GM19463 (cell line): ENCODE measurements at regions not wholly inside any gene's neighbourhood (a gene's known extent, or its start where the extent isn't known, plus 50 kb on each side); places are given as distances from the start of the nearest gene placed in this dataset.
"Not testable (repeated sequence)": the region's sequence is repeated elsewhere in the genome, so short reads cannot be mapped to it uniquely, and the experiment has no call there.

Experiments used
- ATAC-seq: cut with Tn5 transposase; IDR thresholded peaks from one replicate; pipeline ENCODE4 v1.9.1; 2021; ENCODE audit warnings: mild to moderate bottlenecking, moderate library complexity; ENCODE audit not compliant: unreplicated experiment

DNA sequence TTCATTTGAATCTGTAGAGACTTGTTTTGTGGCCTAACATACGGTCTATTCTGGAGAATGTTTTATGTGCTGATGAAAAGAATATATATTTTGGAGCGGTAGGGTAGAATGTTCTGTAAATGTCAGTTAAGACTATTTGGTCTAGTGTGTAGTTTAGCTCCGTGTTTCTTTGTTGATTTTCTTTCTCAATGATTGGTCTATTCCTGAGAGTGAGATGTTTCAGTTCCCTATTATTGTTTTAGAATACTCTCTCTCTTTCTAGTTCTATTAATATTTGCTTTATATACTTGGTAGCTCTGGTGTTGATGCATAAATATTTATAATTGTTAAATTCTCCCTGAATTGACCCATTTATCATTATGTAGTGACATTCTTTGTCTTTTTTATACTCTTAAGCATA is 236.5 kb downstream of the GLUD2 start:
- ATAC-seq, result no peak

DNA sequence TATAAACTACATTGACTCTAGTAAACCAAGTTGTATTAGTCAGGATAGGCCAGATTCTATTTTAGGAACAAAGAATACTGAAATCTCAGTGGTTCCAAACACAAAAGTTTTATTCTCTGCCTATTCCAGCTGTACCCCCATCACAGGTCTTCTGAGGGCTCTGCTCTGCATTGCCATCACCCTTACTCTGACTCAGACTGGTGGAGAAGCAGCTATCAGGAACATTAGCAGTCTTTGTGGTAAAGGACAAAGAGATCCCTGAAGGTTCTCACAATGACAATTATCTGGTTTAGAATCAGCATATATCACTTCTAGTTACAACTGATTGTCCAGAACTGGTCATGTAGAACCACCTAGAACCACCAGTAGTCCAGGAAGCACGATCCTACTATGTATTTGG is 251.1 kb downstream of the GLUD2 start:
- no peak for ATAC-seq

DNA sequence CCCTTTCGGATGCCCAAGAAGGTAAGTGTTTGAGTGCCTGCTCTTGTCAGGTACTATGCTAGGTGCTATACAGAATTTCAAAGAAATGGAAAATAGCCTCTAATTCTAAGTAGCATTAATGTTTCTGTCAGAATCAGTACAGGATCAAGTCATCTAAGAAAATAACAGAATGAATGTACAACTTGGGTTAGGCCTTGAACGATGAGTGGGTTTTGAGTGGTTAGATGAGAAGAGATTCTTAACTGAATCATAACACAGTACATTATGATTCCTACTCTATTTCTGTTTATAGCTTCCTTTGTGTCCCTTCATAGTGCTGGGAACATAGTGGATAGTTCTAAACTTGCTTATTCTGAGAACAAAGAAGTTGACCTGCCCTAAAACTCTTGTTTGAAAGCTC is 253.9 kb downstream of the GLUD2 start:
- no peak for ATAC-seq

DNA sequence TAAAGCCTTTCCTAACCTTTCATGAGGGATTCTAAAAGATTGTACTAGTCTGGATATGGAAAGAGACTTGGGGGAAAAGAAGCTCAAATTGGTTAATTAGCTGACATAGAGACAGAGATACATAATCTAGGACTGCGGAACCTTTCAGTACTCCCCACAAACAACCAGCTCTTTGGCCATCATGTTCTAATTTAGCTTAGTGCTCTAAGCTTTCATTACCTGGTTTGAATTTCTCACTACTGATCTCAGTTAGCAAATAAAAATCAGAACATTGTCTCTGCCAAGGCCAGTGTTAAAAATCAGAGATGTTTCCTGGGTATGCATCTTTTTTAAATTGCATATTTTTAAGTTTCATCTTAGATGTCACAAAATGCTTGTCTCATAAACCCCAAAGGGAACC is 254.4 kb downstream of the GLUD2 start:
- no peak for ATAC-seq

DNA sequence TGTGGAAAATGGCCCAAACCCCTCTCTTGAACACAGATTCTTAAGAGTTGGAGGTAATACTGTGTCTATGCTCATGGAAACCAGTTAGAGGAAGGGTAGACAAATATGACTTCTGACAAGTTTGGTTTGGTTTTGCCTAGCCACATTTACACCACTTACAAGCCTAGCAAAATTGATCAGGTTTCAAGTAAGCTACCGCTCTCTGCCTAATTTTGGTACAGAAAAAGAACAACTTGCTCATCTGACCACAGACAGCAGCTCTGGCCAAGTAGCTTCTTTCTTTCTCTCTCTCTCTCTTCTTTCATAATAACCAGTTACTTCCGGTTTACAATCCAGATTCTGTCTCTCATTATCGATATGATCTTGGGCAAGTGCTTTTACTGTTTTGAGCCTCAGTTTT is 260.0 kb downstream of the GLUD2 start:
- ATAC-seq, result peak; percentile 62

DNA sequence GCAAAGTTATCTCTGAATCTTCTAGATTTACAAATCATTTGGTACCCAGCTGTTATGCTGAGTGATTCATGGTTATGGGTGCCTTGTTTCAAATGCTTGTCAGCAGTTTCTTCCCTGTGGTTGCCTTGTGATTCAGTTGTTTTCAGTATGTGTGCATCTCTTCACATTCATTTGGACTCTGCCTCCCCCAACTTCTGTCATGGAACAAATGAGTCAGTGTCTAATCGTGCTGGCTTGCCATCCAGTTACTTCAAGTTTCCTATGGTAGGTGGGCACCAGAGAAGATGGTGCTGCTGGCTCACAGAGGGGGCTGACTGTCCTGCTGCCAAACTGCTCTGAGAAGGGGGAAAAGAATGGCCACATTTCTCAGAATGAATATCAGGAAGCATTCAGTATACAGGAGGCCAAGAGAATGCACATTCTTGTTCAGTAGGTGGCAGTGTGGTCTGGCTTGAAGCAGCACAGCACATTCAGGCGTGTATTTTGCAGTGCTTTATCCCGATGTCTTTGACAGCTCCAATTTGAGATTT is 260.9 kb downstream of the GLUD2 start:
- ATAC-seq, result peak; percentile 65

DNA sequence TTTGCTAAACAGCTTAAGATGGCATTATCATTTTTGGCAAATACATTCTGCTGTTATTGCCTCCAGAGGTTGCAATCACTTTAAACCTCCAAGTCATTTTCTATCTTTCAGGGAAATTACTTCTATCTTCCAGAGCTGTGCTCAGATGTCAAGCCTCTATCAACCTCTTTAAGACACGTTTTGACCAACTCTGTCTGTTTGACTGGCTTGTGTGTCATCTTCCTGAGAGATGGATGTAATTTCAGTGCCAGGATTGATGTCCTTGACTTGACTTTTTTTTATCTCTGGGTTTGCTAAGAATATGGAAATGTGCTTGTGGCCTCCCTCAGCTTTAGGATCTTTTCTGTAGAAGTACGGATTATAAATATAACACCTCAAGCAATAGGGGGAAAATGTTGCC is 263.4 kb downstream of the GLUD2 start:
- ATAC-seq, result no peak

DNA sequence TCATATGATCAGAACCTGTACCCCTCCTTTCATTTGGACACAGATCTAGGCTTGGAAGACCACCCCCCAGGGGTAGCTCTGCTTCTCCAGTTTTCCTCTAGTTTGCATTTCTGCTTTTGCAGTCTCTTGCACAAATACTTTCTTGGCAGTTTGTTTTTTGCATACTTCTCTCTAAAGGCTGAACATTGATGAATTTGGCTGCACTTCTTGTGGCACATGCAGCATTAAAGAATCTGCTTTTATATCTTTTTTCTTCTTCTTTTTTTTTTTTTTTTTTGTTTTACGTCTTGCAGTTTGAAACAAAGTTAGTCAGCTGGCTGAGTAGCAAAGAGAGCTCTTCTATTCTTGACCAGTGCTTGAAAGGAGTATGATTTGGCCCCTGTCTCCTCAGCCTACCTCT is 273.0 kb downstream of the GLUD2 start:
- no peak for ATAC-seq

DNA sequence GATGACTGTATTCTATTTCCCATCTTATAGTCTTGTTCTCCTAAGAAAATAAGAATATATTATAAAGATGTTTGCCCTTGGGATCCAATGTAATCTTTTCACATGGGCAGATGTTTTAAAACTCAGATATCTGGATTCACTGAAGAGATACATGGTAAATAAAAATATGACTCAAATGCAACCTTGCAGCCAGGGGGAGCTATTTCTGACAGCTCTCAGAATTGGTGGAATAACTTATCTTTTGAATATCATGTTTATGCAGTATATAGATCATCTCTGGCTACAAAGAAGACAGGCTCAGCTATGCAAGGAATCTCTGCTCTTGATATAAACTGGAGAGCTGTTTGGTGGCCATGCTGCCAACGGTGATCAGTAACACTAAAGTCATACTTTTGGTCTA is 274.7 kb downstream of the GLUD2 start:
- ATAC-seq, result no peak

DNA sequence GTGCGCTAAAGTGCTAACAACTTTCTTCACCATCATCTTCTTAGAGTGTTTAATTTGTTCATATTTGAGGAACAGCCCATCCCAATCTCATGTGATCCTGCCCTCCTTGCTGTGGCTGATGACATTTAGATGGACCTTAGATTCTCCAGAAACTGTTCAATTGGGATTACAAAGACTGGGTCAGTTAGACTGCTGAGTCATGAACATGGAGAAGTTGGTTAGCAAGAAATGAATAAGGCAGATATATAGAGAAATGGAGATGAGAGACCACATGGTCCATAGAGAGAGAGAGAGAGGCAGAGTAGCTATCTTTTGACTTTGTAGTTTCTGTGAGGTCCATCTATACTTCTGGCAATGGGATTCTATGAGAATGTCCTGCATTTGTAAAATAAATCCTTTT is 275.9 kb downstream of the GLUD2 start:
- ATAC-seq, result no peak

DNA sequence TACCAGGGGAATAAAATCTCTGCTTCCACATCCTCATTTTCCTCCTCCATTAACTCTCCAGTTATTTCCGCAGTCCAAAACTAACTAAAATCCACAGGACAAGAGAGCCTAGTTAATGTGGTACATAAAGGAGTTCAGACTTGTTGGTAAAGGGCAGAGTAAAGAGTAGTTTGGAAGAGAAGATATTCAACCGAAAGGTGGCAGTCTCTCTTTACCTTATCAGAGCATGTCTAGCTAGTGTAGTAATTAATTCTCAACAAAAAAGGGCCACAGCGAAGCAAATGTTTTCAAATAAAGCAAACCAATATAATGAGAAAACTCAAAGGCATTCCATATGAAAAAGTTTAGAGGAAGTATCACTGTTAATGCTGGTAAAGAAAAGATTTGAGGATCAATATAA is 286.5 kb downstream of the GLUD2 start:
- no peak for ATAC-seq

DNA sequence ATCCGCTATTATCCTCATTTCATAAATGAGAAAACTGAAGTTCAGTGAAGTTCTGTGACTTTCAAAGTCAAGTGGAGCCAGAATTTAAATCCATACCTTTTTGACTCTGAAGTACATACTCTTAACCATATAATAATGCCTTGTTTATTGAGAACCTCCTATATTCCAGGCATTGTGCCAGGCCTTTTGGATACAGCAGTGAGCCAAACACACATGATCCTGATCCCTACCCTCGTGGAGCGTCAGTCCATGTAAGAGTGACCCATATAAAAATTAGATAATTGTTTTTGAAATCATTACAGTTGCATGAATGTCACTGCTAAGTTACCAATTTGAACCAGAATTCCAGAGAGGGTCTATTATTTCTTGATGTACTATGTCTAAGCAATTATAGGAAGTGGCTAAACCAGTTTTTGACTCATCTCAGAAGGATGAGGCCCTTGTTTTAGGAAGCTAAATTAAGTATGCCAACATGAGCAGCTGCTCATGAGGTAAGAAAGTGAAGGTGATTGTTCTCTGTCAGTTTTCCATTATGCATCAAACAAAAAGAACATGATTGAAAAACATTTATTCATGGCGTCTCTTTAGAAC is 289.5 kb downstream of the GLUD2 start:
- ATAC-seq, result no peak

DNA sequence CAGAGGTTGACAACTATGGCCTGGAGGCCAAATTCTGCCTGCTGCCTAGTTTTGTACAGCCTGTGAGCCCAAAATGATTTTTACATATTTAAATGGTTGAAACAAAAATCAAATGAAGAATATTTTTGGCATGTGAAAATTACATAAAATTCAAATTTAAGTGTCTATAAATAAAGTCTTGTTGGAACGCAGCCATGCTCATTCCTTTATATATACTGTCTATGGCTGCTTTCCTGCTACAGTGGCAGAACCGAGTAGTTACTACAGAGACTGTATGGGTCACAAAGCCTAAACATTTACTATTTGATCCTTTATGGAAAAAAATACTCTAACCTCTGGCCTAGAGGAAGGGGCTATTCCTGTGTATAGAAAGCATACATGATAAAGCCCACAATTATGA is 290.4 kb downstream of the GLUD2 start:
- ATAC-seq, result no peak

DNA sequence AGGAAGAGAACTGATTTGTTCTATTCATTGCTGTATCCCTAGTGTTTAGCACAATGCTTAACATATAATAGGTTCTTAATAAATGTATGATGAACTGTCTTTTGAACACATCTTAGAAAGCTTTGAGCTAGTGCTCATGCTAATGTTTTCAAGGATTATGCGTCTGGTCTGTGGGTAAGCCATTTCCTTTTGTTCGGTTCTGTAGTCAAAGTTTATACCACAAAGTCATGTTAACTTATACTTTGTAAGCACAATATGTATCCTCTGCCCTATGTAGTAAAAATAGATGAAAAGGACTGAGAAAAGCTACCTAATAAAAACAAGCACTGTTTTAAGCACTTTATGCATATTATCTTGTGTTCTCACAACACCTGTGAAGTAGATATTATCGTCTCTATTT is 301.9 kb downstream of the GLUD2 start:
- no peak for ATAC-seq

DNA sequence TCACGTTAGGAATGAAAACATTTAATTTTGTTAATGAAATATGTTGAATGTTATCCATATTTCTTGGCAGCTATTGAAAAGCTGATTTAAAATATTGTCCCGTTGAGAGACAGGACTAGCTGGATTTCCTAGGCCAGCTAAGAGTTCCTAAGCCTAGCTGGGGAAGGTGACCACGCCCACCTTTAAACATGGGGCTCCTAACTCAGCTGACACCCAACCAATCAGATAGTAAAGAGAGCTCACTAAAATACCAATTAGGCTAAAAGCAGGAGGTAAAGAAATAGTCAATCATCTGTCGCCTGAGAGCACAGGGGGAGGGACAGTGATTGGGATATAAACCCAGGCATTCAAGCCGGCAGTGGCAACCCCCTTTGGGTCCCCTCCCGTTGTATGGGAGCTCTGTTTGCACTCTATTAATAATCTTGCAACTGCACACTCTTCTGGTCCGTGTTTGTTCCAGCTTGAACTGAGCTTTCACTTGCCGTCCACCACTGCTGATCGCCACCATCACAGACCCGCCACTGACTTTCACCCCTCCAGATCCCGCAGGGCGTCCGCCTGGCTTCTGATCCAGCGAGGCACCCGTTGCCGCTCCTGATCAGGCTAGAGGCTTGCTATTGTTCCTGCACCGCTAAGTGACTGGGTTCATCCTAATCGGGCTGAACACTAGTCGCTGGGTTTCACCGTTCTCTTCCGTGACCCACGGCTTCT is 308.9 kb downstream of the GLUD2 start:
- ATAC-seq, result no peak

DNA sequence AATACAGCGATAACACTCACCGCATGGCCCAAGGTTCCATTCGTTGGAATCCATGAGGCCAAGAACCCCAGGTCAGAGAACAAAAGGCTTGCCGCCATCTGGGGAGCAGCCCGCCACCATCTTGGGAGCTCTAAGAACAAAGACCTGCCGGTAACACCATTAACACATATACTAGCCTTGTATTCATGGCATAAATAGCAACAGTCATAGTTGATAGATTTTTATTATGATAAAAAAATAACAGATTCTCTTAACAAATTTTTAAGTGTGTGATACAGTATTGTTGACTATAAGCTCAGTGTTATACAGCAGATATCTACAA is 309.4 kb downstream of the GLUD2 start:
- no peak for ATAC-seq

DNA sequence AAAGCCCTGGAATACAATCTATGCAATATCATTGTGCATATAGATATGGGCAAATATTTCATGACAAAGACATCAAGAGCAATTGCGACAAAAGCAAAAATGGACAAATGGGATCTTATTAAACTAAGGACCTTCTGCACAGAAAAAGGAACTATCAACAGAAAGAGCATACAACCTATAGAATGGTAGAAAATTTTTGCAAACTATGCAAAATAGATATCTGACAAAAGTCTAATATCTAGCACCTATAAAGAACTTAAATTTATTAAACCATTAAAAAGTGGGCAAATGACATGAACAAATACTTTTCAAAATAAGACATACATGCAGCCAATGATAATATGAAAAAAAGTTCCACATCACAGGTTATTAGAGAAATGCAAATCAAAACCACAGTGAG is 312.9 kb downstream of the GLUD2 start:
- no peak for ATAC-seq

DNA sequence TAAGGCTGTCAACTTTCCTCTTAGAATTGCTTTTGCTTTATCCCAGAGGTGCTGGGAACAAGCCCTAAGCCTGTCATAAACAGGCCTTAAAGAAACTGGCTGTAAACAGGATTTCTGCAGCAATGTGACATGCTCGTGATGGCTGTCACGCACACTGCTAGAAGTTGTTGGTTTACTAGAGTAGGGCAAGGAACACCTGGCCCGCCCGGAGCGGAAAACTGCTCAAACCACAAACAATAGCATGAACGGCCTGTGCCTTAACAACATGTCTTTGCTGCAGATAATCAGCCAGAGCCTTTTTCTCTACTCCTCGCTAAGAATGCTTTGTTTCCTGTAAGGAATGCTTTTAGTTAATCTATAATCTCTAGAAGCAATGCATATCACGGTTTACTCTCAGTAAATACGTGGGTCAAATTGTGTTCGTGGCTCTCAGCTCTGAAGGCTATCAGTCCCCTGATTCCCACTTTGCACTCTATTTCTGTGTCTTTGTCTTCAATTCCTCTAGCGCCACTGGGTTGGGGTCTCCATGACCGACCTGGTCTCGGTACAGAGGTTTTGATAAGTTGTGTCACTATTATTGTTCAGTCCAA is 318.3 kb downstream of the GLUD2 start:
- no peak for ATAC-seq

DNA sequence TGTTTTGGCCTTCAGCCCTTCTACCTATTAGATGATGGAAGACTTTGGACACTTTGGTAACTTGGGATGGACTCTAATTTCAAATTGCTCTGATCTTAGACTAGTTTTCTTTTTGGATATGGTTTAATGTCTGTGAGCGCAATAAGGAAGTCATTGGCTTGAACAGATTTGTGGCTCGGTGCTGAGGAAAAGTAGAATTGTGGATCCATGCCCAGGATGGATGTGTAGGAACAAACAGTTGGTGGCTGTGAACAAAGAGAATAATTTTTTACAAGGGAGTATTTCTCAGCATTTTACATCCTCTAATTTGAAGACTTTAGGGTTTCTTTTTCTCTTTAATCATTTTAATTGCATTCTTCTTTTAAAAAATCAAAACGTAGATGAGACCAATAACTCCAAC is 327.1 kb downstream of the GLUD2 start:
- ATAC-seq, result no peak

DNA sequence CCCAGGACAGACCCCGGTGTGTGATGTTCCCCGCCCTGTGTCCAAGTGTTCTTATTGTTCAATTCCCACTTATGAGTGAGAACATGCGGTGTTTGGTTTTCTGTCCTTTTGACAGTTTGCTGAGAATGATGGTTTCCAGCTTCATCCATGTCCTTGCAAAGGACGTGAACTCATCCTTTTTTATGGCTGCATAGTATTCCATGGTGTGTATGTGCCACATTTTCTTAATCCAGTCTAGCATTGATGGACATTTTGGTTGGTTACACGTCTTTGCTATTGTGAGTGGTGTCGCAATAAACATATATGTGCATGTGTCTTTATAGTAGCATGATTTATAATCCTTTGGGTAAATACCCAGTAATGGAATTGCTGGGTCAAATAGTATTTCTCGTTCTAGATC is 334.5 kb downstream of the GLUD2 start:
- ATAC-seq, result not testable (repeated sequence)

DNA sequence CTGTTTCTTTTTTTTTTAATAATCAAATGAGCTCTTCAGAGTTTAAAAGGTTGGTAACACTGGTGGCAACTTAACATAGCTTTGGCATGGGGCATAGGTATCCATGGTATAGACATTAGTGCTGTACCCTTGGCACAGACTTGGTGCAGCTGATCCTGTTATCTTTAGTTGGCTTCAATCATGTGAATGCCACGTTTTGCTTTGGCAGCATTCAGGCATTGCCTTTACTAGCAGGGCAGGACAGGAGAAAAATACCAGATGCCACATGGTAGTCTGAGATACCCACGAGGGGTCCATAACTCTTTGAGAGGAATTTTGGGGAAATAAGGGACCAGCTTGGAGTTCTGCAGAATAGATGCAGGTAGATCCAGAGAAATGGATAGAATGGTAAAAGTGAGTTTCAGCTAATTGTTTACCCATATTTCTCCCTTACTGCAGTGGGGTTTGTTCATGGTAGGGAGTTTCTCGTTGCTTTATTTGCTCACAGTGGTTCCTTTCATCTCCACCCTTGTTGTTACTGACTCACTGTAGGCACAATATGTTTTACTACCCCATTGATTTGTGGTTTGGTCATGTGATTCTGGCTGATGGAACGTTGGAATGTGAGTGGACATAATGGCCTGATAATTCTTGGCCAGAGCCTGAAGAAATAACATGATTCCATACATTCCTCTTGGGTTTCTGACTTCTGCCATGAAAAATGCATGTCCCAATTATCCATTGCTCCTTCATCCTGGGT is 342.7 kb downstream of the GLUD2 start:
- no peak for ATAC-seq

DNA sequence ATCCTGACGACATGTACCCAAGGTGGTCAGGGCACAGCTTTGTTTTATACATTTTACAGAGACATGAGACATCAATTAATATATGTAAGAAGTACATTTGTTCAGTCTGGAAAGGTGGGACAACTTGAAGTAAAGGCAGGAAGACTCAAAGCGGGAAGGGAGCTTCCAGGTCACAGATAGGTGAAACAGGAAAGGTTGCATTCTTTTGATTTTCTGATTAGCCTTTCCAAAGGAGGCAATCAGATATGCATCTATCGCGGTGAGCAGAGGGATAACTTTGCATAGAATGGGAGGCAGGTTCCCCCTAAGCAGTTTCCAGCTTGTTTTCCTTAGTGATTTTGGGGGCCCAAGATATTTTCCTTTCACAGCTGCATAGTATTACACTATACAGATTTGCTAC is 358.4 kb downstream of the GLUD2 start:
- no peak for ATAC-seq
